ENCODE measurements at regions not wholly inside any gene's neighbourhood (a gene's known extent, or its start where the extent isn't known, plus 50 kb on each side); places are given as distances from the start of the nearest gene placed in this dataset.
"Not testable (repeated sequence)": the region's sequence is repeated elsewhere in the genome, so short reads cannot be mapped to it uniquely, and the experiment has no call there.

- TF ChIP-seq FOXA1 (IDR thresholded peaks at IDR 0.05); FOXA1 (CRISPR knock-in tag; IDR thresholded peaks at IDR 0.05); KMT2B (CRISPR knock-in tag; IDR thresholded peaks at IDR 0.05); HNRNPL (IDR thresholded peaks at IDR 0.05; ENCODE audit: low read depth, low read length); POLR2AphosphoS2 (IDR thresholded peaks at IDR 0.05; ENCODE audit: low read depth, low read length); TCF7 (IDR thresholded peaks at IDR 0.05; ENCODE audit: low read depth); ZNF800 (CRISPR knock-in tag; IDR thresholded peaks at IDR 0.05); GABPA (IDR thresholded peaks at IDR 0.05; ENCODE audit: low read depth, low read length); GABPA (CRISPR knock-in tag; IDR thresholded peaks at IDR 0.05; ENCODE audit: low read depth); ARID2 (CRISPR knock-in tag; IDR thresholded peaks at IDR 0.05; ENCODE audit: borderline replicate concordance); GATAD2A (CRISPR knock-in tag; IDR thresholded peaks at IDR 0.05); MTA1 (CRISPR knock-in tag; IDR thresholded peaks at IDR 0.05; ENCODE audit: borderline replicate concordance): not testable (repeated sequence)
Measured at GRCh38 chrX:131850964-131851363, 172.1 kb upstream of the STK26 start.

All from HepG2 (cell line).